NOMO-1 treated with dmso at 0.1 percent for 144 hours (cell line): ENCODE measurements at regions not wholly inside any gene's neighbourhood (a gene's known extent, or its start where the extent isn't known, plus 50 kb on each side); places are given as distances from the start of the nearest gene placed in this dataset.
"Not testable (repeated sequence)": the region's sequence is repeated elsewhere in the genome, so short reads cannot be mapped to it uniquely, and the experiment has no call there.

Source experiments
- DNase-seq: peaks from one replicate; lab custom pipeline; 2025; ENCODE audit not compliant: unreplicated experiment; lab: John Stamatoyannopoulos, UW

DNA sequence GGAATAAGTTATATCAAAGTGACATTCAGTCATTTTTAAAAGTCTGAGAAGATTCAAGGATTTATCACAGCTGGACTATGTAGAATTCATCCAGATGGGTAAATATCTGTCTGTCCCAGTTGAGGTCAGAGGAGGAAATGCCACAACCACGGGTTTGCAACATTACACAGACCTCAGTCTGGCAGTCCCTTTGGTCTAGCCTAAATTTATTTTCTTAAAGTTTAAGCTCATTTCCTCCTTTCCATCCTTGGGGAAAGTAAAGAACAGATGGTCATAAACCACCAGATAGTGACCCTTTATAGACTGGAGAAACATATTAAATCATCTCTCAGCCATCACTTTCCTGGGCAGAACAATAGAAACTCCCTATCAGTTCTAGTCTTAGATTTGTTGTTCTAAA lies 238.4 kb upstream of the DDI1 start:
- DNase-seq: no peak

DNA sequence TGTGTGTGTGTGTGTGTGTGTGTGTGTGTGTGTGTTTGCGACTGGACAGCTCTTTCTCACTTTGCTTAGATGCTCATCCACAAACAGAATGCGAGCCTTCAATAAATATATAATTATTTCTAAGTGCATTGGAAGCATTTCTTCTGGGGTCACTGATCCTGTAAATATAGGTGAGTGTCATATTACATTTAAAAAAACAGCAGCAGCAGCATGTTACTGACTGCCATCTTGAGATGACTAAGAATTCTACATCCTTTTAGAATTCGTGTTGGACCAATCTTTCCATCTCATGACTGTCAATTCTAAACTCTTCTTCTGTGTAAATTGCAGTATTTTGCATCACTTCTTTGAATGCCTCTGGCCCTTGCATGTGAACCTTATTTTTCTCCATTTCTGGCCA lies 238.0 kb upstream of the DDI1 start:
- DNase-seq: no peak

DNA sequence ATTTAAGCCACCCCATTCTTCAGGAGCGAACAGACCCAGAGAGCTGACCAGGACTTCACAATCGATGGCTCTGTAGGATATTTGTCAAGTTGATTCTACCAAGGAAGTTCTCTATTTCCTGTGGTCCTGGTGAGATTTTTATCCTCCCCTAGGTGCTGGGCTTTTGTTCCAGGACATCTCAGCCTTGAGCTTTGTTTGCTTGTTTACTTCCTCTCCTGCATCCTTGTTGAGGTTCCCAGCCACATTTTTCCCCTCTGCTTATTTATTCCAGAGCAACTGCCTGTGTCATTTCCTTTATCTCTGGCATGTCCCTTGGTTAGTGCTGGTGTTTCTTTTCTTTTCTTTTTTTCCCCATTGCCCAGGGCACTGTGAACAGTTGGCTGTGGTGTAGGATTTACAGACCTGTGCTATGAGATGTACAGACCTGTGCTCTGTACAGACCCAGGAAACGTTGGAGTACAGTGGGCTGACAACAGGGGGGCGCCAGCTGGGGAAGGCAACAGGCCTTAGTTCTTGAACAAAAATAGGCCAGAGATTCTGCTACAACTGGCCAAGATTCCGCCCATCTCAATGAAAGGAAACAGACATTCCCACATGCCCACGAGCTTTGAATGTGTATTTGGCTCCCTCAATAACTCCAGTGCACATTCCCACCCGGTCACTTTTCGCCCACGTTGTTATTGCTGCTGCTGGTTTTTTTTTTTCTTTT lies 235.9 kb upstream of the DDI1 start:
- no peak for DNase-seq

DNA sequence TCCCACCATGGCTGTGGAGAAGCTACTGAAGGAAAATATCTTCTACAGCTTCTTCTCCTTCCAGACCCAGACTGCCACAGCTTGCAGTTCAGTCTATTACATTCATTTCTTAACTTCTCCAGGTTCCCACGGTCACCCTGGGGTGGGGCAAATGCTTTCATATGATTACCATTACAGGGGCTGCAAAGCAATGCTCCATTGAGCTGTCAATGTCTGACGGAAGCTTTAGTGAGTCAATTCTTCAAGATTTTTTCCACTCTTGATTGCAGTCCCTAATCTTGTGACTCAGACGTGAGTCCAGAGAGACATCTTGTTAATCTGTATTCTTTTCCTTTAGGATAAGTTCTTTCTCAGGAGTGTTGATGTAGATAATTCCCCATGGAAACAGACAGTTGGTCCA lies 233.4 kb upstream of the DDI1 start:
- DNase-seq: no peak

DNA sequence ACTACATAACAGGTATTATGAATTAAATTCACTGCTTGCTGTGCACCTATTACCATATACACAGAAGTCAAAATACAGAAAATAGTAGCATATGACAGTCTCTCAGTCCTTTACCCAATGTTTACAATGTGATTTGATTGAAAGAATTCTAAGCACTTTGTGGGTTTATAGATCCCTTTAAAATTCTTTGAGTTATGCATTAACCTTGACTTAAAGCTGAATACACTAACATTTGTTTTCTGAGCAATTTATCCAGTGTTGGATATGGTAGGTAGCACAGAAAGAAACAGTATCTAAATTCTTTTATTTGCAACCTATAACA lies 230.8 kb upstream of the DDI1 start:
- no peak for DNase-seq

DNA sequence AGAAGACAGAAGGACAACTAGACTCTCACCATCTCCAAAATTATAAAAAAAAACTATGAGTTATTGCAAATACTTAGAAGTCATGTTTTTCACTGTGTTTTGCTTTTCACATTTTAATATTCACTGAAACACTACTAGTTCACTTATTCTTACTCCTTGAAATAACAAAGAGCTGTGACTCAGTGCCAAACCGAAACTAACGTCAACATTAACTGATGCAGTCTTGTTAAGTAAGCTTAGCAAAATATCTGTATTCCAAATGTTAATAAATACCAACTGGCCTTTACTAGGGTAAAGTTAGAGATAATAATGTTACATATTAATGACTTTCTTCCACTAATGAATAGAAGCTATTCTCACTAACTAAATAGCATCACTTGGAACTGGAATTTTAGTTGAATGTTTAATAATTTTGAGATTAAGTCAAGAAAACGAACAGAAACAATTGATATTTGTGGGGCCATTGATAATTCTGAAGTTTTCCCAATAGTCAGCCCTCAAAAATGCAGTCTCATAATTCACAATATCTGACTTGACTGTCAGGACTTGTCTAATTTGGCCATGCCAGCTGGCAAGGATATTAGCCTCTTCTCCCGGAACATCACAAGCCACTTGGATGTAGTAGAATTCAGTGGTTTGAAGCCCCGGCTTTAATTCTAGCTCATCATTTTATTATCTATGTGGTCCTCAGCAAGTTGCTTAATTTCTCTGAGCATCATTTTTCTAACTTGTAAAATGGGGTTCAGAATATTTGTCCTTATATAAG lies 230.1 kb upstream of the DDI1 start:
- DNase-seq: no peak

DNA sequence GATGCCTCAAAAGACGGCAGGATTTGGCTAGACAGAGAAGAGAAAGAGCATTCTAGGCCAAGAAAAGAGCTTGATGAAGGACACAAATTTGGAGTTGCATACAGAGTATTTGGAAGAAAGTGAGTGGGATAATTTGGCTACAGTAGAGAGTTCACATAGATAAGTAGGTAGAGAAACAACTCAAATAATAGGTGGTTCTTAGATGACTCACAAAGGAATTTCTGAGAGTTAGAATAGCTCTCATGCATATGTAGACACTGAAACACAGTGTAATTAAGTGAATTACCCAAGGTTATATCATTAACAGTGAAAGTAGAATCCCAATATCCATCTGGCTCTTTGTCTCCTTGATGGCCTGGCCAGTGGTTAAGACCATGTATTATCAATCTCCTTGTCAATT lies 228.6 kb upstream of the DDI1 start:
- no peak for DNase-seq

DNA sequence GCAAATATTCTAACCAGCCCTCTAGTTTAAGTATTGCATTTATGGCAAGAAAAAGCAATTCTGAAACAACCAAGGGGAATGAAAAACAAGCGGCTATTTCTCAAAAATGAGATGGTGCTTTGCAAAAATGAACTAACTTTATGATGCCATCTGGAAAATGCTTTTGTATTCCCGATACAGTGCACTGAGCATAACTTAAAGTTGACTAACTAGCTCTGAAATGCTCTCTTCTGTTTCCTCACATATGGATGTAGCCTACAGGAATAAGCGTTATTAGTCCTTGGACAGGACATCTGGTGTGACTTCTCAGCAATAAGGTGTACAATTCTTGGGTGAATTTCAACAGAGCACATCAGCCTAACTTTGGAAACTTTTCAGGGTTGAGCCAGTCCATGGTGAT lies 228.2 kb upstream of the DDI1 start:
- DNase-seq: no peak

DNA sequence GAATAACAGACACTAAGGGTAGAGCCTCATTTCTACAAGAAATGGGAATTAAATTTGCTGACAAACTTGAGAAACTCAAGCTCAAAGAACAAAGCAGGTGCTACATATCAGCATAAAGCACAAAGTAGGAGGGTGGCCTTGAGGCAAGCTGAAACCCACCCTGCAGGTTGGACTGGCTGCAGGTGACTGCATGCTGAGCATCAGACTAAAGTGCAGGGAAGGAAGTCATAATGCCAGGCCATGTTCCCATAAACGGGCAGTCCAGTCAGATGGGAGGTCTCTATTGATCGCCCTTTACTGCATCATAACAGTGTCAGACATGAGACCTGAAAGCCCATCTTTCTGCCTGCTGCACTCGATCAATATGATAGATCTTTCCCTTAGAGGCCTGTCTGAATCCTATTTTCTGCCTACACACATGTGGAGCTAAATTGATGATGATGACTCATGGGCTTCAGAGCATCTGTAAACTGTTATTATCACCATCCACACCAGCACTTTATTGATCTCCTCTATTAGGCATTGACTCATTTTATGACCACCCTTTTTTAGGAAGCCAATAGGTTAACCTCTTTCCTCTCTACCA lies 224.5 kb upstream of the DDI1 start:
- no peak for DNase-seq

DNA sequence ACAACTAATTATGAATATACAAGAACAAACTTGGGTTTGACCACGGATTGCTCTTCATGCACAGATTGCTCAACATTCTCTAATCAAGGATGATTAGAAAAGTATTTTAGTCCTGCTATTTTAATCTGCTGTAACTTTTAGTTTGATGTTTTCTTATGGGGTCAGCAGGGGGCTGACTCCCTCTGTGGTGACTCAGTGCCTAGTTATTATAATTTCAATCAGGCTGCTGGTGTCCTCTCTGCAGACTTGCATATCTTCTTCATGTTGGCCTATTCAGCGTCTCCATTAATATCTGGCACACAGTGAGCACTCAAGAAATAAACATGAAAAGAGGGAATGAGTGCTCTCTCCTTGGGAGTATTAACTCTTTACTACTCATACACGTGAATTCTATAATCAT lies 223.8 kb upstream of the DDI1 start:
- DNase-seq: no peak

DNA sequence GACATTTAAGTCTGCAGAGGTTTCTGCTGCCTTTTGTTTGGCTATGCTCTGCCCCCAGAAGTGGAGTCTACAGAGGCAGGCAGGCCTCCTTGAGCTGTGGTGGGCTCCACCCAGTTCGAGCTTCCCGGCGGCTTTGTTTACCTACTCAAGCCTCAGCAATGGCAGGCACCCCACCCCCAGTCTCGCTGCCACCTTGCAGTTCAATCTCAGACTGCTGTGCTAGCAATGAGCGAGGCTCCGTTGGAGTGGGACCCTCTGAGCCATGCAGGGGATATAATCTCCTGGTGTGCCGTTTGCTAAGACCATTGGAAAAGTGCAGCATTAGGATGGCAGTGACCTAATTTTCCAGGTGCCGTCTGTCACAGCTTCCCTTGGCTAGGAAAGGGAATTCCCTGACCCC lies 216.1 kb upstream of the DDI1 start:
- DNase-seq: not testable (repeated sequence)

DNA sequence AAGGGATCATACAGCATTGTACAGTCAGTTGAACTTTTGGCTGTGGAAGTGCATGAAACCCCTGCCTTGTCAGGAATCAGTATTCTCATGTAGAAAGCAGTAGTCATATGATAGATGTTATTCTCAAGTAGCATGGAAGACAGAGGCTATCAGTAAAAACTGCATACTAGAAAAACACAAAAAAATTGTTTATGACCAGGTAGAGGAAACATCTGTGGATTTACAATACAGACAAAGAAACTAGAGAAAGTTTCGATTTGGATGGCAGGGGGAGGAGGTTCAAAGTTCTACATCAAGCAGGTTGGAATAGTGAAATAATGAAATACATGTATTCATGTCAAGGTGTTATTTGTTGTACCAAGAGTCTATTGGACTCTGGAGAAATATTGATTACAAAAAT lies 212.3 kb upstream of the DDI1 start:
- DNase-seq: no peak

DNA sequence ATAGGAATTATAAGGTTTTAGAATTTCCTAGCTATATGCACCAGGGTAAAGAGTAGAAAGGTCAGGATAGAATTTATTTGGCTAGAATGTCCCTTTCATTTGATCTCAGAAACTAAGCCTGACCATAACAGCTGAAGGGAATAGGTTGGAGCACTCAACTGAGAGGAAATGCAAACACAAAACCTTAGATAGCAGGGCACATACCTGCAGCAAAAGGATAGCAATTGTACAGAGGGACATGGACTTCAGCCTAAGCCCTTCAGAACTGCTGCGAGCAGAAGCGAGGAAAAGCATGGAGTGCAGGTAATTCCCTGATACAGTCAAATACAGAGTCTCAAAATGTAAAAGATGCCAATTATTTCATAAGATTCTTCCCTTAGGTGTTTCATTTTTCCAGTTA lies 211.0 kb upstream of the DDI1 start:
- DNase-seq: no peak

DNA sequence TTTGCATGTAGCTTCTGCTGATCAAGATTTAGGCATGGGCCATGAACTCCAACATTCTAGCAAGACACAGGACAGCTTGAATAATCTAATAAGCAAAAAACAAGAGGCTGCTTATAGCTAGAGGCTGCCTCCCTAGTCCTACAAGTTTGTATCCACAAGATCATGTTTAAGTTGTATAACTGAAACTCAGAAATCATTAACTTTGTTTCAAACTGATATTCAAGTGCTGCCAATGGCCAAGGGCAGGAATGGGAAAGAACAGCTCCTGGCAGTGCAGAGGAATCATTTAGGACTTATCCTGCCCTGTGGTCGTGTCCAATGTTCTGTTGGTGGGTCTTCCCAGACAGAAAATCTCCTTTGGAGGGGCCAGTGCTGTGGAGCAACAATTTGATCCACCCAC lies 209.6 kb upstream of the DDI1 start:
- DNase-seq: no peak

DNA sequence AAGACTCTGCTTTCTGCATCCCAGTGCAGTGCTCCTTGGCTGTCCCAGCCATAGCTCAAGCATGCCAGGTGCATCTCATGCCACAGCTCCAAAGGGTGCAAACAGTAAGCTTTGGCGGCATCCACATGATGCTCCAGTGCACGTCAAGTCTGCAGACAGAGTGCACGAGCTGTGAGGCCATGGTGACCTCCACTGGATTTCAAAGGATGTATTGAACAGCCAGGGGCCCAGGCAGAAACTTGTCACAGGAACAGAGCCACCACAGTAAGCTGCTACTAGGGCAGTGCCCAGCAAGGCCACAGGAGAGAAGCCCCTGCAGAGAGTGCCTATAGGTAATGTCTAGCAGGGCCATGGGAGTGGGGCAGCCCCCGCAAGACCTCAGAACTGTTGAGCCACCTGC lies 206.8 kb upstream of the DDI1 start:
- no peak for DNase-seq

DNA sequence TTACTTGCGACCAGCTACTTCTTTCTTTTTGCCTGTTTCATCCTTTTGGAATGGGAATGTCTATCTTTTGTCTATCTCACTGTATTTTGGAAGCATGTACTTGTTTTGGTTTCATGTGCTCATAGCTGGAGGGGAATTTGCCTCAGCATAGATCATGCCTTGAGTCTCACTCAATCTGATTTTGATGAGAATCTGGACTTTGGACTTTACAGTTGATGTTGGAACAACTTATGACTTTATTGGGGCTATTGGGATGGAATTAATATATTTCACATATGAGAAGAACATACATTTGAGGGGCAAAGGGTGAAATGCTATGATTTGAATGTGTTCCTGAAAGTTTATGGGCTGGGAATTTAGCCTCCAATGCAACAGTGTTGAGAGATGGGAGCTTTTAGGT lies 206.2 kb upstream of the DDI1 start:
- no peak for DNase-seq

DNA sequence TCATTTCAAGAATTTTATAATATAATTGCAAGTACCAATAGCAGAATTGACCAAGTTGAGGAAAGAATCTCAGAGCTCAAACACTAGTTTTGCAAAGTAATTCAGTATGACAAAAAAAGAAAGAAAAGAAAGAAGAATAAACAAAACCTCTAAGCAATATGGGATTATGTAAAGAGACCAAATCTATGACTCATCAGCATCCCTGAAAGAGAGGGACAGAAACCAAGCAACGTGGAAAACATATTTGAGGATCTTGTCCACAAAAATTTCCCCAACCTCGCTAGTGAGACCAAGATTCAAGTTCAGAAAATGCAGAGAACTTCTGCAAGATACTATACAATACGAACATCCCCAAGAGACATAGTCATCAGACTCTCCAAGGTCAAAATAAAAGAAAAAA lies 203.7 kb upstream of the DDI1 start:
- no peak for DNase-seq

DNA sequence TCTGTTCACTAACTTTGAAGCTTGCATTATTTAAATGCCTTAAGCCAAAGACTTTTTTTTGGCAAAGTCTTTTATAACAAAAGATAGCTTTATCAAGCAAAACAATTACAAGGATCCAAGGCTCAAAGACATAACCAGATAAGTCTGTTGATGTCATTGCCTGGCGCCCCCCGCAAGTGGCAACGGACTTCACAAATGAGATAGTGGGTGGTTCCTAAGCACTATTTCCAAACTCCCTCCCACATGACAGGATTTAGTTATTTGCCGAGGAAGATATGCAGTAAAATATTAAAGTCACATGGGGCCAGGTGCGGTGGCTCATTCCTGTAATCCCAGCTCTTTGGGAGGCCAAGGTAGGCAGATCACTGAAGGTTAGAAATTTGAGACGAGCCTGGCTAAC lies 194.2 kb upstream of the DDI1 start:
- no peak for DNase-seq

DNA sequence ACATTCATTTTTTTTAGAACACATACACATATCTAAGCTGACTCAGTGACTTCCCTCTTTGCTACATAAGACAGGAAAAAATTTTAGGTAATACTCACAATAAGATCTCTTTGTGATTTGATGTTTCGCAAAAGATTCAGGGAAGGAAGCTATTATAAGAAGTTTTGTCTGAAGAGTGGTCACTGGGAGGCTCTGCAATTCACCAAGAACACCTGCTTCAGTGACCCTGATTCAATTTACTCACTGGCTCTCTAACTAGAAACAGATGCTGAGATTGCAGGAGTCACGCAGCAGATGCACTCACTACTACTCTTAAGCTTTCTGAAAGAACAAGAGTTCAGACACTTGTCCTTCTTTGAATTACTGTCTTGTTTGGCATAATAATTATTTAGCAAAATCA lies 193.6 kb upstream of the DDI1 start:
- DNase-seq: no peak

DNA sequence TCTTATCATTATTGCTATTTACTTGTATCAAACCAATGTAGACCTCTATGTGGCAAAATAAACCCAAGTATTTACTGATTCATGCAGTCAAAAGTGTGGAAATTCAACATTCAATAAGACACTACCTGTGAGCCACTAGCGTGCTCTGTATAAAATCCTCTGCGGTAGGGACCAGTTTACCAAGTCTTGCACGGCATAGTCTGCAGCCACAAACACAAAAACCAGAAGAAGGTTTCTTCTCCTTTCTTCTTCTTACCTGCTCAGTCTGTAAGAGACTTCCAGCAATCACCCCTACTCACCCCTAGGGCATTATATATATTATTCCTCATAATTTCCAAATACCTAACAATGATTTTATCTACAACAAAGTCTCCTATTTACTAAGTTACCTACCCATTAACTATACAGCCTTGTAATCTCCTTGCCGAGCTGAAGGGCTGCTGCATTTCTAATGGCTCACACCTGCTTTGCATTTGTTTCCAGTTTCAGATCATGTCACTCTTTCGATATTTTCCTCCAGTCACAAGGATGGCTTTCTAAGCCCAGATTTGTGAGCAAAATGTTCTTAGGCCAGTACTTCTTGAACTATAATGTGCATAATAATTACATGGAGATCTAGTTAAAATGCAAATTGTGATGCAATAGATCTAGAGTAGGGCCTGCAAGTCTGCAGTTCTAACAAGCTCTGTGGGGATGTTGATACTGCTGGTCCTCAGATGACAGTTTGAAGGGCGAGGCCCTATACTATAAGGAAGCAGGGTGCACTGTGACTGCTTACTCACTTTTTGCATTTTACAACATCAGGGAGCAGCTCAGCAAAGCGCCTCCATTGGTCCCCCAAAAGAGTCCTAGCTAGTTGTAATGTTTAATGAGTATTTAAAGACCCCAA lies 191.9 kb upstream of the DDI1 start:
- no peak for DNase-seq

DNA sequence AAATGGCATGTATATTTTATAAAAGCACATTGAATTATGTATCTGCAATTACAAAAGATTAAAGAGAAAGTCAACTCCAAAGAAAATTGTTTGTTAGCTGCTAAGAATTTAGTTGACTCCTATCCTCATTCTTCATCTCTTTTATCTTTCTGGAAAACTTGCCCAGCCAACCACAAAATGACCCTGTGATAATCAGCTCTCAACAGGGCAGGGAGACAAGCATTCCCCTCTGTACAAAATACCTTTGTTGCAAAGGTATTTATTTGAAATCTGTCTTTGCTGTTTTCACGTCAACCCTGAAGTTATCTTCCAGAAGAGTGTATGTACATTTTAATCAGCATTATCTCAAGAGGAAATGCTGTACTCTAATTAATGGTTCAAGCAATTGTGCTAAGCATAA lies 191.1 kb upstream of the DDI1 start:
- no peak for DNase-seq

DNA sequence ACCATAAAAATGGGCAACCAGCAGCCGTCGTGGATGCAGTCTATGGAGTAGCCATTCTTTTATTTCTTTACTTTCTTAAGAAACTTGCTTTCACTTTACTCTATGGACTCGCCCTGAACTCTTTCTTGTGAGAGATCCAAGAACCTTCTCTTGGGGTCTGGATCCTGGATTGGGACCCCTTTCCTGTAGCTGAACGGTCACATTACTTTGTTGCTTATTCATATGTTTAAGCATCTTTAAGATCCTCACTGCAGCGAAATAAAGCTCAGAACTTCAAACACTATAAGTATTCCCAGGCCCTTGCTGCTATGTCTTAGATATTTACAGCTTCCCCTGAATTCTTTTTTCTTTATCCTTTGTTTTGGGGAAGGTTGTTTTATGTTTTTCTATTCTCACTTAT lies 187.8 kb upstream of the DDI1 start:
- no peak for DNase-seq
